GM12873 (cell line): ENCODE measurements at regions not wholly inside any gene's neighbourhood (a gene's known extent, or its start where the extent isn't known, plus 50 kb on each side); places are given as distances from the start of the nearest gene placed in this dataset.

Experiments
- TF ChIP-seq, protein P1 (sequence below): IDR thresholded peaks from 2 replicates; pipeline ENCODE4 v1.5.1; 2012; ENCODE audit warnings: low read depth, mild to moderate bottlenecking, moderate library complexity, low read length, control low read depth; ENCODE audit not compliant: insufficient read depth; ENCODE audit errors: missing control alignments

DNA sequence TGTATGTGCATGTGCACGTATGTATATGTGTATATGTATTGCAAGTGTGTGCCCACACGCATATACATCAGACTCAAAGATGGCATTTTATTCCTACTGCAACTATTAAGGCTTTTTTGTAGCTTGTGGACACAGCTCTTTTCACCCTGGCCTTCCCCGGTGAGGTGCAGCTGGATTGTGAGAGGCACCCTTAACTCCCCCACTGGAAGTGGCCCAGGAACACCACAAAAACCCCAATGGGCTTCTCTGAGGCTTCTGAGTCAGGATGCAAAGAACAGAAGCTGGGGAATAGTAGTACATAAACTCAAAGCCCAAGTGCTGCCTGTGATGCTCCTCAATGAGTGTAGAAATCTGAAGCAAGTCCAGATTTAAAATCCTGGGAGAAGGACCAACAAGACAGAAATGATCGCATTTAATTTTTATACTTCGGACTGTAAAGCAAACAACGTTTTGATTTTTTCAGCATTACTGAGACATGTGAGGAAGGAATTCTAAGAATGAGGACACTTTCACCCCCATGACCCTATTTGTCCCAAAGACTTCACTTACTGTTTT, 369.2 kb upstream of the MGMT start:
- TF ChIP-seq, protein P1, sequence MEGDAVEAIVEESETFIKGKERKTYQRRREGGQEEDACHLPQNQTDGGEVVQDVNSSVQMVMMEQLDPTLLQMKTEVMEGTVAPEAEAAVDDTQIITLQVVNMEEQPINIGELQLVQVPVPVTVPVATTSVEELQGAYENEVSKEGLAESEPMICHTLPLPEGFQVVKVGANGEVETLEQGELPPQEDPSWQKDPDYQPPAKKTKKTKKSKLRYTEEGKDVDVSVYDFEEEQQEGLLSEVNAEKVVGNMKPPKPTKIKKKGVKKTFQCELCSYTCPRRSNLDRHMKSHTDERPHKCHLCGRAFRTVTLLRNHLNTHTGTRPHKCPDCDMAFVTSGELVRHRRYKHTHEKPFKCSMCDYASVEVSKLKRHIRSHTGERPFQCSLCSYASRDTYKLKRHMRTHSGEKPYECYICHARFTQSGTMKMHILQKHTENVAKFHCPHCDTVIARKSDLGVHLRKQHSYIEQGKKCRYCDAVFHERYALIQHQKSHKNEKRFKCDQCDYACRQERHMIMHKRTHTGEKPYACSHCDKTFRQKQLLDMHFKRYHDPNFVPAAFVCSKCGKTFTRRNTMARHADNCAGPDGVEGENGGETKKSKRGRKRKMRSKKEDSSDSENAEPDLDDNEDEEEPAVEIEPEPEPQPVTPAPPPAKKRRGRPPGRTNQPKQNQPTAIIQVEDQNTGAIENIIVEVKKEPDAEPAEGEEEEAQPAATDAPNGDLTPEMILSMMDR, result no peak

DNA sequence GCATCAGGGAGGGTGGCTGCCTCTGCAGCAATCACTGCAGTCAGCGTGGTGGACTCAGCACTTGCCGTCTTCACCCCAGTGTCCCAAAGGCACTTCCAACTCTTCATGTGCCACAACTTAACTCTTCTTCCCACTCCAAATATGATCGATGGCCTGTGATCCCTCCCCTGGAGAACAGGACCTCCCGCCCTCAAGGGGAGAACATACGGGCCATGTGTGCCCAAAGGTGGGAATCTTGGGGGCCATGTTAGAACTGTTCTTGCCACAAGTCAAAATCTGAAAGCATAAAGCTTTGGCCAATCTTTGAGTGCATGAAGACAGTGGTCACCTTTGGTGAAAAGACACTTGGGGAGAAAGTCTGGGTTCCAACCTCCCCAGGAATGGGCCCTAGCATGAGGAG, 368.5 kb upstream of the MGMT start:
- TF ChIP-seq, protein P1, result no peak

DNA sequence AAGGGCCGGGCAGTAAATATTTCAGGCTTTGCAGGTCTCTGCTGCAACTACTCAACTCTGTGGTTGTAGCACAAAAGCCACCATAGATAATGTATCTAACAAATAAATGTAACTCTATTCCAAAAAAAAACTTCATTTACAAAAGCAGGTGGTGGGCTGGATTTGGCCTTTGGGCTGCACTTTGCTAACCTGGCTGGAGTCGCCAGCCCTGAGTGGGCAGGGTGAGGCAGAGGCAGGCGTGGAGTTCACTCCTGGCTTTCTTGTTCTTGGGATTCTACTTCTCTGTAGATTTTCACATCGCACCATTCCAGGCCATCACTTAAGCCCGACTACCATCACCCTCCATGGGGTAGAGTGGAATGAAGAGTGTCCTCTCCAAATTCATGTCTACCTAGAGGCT, 367.6 kb upstream of the MGMT start:
- TF ChIP-seq, protein P1, result no peak

DNA sequence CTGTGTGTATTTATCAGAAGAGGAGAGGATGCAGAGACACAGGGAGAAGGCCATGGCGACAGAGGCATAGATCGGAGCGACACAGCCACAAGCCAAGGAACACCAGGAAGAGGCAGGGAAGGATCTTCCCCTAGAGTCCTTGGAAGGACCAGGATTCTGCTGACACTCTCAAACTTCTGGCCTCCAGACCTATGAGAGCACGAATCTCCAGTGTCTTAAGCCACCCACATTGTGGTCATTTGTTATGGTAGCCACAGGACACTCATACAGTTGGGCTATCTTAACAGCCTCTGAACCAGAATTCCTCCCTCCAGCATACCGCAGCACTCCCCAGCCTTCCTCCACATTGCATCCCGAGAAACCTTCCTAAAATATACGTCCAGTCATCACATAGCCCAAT, 367.0 kb upstream of the MGMT start:
- TF ChIP-seq, protein P1, result no peak

DNA sequence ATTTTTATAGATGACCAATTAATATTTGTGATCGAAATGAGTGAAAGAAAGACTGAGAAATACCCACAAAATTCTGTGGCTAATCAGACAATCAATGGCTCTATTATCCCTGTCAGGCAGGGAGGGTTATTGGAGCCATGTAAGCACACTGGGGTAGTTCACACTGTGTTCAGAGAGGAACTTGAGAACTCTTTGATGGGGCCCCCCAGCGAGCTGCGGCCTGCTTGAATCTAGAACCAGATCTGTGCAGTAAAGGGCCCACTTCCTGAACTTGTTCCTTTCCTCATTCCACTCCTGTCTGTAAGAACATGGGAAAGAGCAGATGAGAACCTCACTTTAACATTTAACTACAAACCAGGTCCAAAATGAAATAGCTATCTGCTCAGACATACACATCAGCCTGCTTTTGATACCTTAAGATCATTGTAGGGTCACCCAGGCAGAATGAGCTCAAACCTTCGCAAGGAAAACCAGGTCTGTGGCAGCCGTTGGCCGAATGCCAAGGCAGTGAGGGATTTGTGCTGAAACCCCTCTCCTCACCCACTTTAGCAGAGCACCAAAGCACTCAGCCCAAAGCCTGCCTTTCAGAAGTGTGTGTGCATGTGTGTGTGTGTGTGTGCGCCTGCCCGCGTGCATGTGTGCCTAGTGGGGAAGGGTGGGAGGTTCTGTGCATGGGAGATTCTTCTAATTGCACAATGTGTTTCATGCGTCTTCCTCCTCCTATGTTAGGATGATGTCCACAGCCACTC, 365.6 kb upstream of the MGMT start:
- TF ChIP-seq, protein P1, result no peak

DNA sequence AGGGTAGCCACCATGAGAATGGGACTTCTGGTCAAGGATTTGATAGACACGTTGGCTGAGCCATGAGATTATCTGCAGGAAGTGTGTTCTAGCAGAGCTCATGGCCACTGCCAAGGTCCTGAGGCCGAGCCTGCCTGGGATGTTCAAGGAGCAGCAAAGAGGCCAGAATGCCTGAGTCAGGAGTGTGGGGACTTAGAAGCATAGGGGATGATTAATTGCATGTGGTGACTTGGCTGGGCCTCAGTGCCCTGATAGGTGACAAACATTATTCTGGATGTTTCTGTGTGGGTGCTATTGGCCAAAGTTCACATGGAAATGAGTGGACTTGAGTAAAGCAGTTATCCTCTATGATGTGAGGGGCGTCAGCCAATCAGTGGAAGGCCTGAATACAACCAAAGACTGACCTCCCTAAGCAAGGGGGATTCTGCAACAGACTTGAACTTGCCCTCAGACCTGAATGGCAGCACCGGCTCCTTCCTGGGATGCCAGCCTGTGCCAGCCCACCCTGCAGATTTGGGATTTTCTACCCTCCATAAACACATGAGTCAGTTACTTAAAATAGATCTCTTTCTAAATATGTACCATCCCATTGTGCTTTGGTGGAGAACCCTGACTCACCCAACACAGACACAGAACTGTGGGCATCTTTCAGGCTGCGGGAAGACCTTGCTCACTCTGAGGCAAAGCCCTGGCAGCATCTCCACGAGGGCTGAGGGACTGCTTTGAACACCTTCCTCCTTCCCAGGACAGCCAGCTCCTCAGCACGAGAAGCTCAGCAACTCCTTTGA, 363.9 kb upstream of the MGMT start:
- TF ChIP-seq, protein P1, result no peak

DNA sequence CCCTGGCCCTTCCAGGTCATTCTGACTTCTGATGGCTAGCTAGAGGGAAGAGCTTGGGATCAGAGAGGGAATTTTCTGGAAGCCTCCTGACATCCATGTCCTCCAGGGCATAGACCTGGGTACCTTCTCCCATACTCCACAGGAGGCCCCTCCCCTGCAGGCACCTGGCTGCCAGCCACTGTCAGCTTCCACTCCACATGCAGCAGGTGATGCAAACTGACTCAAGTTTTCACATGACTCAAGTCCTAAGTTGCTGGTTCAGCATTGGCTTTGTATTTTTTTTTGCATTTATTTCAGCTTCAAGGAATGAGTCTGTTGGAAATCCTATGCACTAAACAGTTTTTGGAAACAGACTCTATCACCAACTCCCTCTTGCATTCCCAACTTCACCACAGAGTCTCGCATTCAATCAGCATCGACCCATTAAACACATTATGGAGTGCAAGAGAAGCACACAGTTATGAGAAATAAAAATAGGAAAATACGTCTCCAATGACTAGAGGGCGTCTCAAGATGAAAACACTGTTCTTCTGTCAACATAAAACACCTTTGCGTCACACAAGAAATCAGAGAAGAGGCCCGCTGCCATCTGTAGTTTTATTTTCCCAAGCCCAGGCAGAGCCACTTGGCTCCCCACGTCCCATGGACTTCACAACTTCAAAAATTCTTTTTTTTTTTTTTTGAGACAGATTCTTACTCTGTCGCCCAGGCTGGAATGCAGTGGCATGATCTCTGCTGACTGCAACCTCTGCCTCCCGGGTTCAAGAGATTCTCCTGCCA, 362.6 kb upstream of the MGMT start:
- TF ChIP-seq, protein P1, result no peak
